ENCODE measurements at regions not wholly inside any gene's neighbourhood (a gene's known extent, or its start where the extent isn't known, plus 50 kb on each side); places are given as distances from the start of the nearest gene placed in this dataset.

DNA sequence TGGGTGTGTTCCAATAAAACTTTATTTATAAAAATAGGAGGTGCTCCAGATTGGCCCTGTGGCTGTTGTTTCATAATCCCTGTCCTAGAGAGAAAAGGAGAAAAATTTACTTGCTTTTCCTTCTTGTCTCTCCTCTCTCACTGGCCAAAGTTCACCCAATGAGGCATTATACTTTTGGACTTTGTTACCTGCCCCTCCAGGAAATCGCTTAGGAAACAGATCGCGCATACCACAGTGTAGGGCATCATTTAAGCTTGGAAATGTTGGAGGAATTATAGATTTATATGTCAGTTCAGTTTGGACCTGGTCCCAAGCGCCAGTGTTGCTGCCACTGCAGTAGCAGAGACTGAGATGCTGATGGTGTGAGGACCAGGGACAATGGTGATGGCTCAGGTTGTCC lies 337.6 kb upstream of the NR3C2 start:
- DNase-seq: no peak
- Histone ChIP-seq H3K27ac (no peak overlapping the region), H3K4me3 (no peak overlapping the region), H3K4me1 (no peaks in the 10 kb centered on the region), H3K36me3 (no peaks in the 10 kb centered on the region), H3K9me3 (no peaks in the 10 kb centered on the region), H3K27me3 (no peaks in the 10 kb centered on the region)
- TF ChIP-seq, protein P1, sequence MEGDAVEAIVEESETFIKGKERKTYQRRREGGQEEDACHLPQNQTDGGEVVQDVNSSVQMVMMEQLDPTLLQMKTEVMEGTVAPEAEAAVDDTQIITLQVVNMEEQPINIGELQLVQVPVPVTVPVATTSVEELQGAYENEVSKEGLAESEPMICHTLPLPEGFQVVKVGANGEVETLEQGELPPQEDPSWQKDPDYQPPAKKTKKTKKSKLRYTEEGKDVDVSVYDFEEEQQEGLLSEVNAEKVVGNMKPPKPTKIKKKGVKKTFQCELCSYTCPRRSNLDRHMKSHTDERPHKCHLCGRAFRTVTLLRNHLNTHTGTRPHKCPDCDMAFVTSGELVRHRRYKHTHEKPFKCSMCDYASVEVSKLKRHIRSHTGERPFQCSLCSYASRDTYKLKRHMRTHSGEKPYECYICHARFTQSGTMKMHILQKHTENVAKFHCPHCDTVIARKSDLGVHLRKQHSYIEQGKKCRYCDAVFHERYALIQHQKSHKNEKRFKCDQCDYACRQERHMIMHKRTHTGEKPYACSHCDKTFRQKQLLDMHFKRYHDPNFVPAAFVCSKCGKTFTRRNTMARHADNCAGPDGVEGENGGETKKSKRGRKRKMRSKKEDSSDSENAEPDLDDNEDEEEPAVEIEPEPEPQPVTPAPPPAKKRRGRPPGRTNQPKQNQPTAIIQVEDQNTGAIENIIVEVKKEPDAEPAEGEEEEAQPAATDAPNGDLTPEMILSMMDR (IDR thresholded peaks at IDR 0.05): no peak
- intact Hi-C loops (cut with DNase I; ENCODE audit: low total_unique reads): no loop called here

GRCh38 chr4:148778980-148779675 lies 336.9 kb upstream of the NR3C2 start:
- DNase-seq: no peak
- H3K4me1 ChIP-seq: no peaks in the 10 kb centered on the region
- no peak overlapping the region for H3K27ac ChIP-seq
- no peak overlapping the region for H3K4me3 ChIP-seq
- H3K9me3 ChIP-seq: no peaks in the 10 kb centered on the region
- H3K27me3 ChIP-seq: no peaks in the 10 kb centered on the region
- no peaks in the 10 kb centered on the region for H3K36me3 ChIP-seq
- intact Hi-C loops (cut with DNase I; ENCODE audit: low total_unique reads): no loop called here
- TF ChIP-seq, protein P1 (IDR thresholded peaks at IDR 0.05): no peak

GRCh38 chr4:148776941-148777340 lies 334.7 kb upstream of the NR3C2 start:
- intact Hi-C loops (cut with DNase I; ENCODE audit: low total_unique reads): no loop called here
- H3K27me3 ChIP-seq: no peaks in the 10 kb centered on the region
- TF ChIP-seq, protein P1 (IDR thresholded peaks at IDR 0.05): no peak
- DNase-seq: no peak
- no peaks in the 10 kb centered on the region for H3K4me1 ChIP-seq
- no peak overlapping the region for H3K4me3 ChIP-seq
- H3K9me3 ChIP-seq: no peaks in the 10 kb centered on the region
- H3K36me3 ChIP-seq: no peaks in the 10 kb centered on the region
- no peak overlapping the region for H3K27ac ChIP-seq

DNA sequence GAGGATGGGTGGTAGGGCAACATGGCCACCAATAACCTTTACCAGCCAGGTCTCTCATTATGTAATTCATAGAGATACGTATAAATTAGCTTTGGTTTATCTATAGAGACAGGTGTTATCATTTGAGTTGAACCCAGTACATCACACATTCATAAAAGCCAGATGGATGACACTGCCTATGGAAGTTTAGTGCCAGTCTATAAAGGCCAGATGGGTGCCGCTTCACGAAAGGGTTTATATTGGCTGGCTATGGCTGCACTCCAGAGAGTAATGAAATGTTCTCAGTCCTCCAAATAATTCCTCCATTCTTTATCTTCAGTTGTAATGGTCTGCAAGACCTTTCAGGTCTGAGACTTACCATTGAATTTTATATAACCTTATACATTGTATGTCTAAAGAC lies 331.9 kb upstream of the NR3C2 start:
- no peaks in the 10 kb centered on the region for H3K36me3 ChIP-seq
- no peak for DNase-seq
- no peak overlapping the region for H3K4me3 ChIP-seq
- no peaks in the 10 kb centered on the region for H3K4me1 ChIP-seq
- no peaks in the 10 kb centered on the region for H3K9me3 ChIP-seq
- no peak overlapping the region for H3K27ac ChIP-seq
- no peaks in the 10 kb centered on the region for H3K27me3 ChIP-seq
- intact Hi-C loops (cut with DNase I; ENCODE audit: low total_unique reads): no loop called here
- TF ChIP-seq, protein P1 (IDR thresholded peaks at IDR 0.05): no peak

DNA sequence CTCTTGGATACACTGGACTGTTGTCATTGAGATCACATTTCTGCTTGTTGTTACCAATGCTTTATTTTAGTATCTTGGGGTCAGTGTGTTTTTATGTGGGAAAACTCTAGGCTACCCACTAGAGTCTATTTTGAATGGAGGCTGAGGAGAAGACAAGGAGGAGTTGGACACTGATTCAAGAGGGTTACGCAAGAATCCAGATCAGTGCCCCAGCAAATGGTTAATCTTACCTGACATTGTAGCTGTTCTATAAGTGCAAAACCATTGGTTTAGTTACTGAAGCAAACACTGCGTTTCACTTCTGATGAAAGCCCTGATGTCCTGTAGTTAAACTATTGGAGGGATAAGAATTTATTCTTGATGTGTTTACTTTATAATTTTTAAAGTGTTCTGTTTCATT lies 331.1 kb upstream of the NR3C2 start:
- intact Hi-C loops (cut with DNase I; ENCODE audit: low total_unique reads): no loop called here
- DNase-seq: no peak
- Histone ChIP-seq H3K36me3 (no peaks in the 10 kb centered on the region), H3K4me1 (no peaks in the 10 kb centered on the region), H3K9me3 (no peaks in the 10 kb centered on the region), H3K27me3 (no peaks in the 10 kb centered on the region), H3K4me3 (no peak overlapping the region), H3K27ac (no peak overlapping the region)
- TF ChIP-seq, protein P1 (IDR thresholded peaks at IDR 0.05): no peak

GRCh38 chr4:148770848-148771247 lies 328.6 kb upstream of the NR3C2 start:
- no peaks in the 10 kb centered on the region for H3K4me1 ChIP-seq
- TF ChIP-seq, protein P1 (IDR thresholded peaks at IDR 0.05): no peak
- no peaks in the 10 kb centered on the region for H3K27me3 ChIP-seq
- no peaks in the 10 kb centered on the region for H3K9me3 ChIP-seq
- H3K4me3 ChIP-seq: no peak overlapping the region
- intact Hi-C loops (cut with DNase I; ENCODE audit: low total_unique reads): no loop called here
- H3K36me3 ChIP-seq: no peaks in the 10 kb centered on the region
- H3K27ac ChIP-seq: no peak overlapping the region
- no peak for DNase-seq

All from tibial artery (tissue), 4 donors.